NCI-H1930 (cell line): ENCODE measurements at regions not wholly inside any gene's neighbourhood (a gene's known extent, or its start where the extent isn't known, plus 50 kb on each side); places are given as distances from the start of the nearest gene placed in this dataset.

Source experiments
- DNase-seq, 2 experiments: peaks; one replicate each; lab custom pipeline; 2025; lab: John Stamatoyannopoulos, UW

GRCh38 chr5:143761663-143762062 lies 50.3 kb upstream of the HMHB1 start:
- no peak for DNase-seq

DNA sequence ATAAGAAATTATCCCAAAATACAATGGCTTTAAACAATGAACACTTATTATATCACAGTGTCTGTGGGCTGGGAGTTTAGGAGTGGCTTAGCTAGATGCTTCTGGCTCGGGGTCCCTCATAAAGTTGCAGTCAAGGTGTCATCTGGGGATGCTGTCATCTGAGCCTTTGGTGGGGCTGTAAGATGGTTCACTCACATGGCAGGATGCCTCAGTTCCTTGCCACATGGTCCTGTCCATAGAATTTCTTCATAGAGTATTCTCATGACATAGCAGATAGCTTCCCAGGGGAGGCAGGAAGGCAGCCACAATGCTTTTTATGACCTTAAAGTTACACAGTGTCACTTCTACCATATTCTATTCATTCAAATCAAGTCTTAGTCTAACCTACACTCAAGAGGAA lies 51.2 kb upstream of the HMHB1 start:
- DNase-seq, result no peak

DNA sequence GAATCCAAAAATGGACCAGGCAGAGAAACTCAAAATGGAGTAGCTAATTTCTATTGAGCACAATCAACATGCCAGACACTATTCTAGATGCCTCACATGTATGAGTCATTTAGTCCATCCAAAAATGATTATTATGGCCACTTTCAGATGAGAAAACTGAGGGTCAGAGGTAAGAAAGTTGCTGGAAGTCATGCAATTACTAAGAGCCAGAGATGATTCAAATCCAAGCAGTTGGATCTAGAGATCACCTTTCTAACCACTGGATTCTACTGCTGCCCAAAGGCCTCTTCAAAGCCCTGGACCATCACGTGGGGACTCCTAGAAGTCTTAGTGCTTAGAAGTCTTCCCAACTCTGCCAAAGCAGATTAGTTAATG lies 51.8 kb upstream of the HMHB1 start:
- DNase-seq, result no peak

DNA sequence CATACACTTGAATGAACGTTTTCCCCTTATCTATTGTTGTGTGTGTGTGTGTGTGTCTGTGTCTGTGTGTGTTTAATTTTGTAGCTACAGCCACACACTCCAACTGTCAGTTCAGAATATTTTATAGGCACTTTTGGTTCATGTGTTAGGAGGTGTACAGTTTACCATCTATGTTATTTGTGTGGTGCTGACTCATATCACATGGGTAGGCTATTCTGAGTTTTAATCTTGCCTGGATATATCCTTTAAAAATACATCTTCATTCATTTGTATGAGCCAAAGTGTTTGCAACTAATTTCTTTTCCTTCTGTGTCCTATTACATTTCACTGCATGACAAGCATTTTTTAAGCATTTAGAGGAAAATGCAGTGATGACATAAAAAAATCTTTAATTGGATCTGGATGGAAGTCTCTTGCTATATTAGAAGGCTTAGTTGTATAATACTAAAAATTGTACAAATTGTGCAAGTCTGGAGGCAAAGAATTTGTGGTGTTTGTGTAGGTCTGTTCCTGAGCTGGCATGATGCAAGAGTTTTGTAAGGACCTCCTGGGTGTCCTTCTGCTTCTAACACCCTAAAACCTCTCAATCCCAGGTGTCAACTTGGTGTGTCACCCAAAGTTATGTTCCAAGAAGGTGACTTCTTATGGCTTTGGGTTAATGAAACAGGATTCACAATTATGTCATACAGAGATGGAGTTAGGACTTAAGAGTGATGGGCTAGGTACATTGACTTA lies 52.4 kb upstream of the HMHB1 start:
- no peak for DNase-seq

DNA sequence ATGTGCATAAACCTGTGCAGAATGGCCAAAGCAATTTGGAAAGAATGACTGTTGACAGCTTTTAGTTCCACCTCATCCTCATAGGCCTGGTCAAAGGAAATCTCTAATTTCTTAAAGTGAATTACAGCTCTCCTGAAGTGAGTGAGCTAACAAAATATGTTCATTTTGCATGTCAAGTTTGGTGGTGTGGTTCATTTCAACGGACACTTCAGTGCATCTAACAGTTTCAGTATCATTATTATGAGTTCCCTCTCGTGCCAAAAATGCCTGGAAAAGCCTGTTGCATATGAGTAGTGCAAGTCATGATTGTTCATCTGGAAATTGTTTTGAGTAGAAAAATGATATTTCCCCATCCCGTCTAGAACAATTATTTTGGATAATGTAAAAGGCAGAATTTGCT lies 53.2 kb upstream of the HMHB1 start:
- DNase-seq, result no peak

DNA sequence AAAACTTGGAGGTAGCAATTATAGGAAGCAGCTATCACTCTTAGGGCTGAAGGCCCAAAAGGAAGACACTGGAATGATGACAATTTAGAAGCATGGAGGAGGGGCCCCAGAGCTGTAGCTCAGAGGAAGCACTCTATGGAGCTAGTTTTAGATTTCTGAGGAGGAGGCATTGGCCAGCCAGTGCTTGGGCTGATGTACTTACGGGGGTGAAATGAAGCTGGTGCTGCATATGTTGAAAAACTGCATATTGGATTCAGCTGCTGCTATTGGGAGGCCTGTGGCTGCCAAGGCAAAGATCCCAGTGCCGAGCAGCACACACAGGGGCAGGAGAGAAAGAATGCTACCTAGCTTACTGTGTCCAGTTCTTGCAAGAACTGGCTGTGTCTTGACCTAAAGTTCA lies 53.9 kb upstream of the HMHB1 start:
- no peak for DNase-seq

DNA sequence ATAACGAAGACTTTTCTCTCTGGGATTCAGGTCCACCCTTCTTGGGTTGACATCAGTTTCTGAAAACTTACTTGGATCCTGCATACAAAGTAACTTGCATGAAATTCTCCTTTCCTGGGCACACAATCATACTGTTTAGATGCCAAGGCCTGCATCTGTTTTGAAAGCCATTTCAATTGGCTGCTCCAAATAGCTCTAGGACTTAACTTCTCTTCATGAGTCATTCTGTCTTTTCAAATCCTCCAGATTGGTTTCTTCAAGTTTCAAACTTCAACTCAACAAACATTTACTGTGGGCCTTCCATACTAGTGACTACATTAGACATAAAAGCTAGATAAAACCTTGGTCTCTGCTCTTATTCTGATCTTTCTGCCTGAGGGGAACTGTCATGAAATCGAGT lies 54.8 kb upstream of the HMHB1 start:
- no peak for DNase-seq

GRCh38 chr5:143755966-143756365 lies 56.0 kb upstream of the HMHB1 start:
- DNase-seq, result no peak

DNA sequence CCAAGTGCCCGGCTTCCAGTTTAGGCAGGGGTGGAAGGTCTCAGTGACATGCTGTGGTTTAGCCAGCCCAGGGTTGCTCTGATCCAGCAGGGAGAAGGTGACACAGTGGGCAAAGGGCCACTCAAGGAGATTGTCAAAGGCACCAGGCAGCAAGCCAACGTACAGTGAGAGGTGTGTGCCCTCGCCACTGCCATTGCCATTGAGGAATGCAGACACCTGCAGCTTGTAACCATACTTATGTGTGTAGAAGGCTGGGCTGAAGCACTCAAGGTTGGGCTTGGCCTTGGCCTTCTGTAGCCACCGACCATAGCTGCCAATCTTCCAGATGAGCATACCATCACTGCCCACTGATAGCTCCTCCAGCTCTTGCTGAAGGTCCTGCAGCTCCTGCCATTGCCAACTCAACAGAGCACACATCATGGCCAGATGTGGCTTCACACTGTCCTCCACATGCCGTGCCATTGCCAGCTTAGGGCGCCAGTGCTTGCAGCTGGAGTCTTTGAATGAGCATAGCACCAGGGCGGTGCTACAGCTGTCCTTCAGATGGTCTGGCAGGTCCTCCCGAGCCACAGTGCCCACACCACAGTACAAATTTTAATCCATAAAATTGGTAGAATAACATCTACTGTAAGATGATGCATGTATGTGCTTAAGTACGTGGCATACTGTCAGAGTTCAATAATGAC lies 59.7 kb upstream of the HMHB1 start:
- DNase-seq, result no peak

- no peak for DNase-seq
Observed at GRCh38 chr5:143751342-143751741, 60.6 kb upstream of the HMHB1 start.

DNA sequence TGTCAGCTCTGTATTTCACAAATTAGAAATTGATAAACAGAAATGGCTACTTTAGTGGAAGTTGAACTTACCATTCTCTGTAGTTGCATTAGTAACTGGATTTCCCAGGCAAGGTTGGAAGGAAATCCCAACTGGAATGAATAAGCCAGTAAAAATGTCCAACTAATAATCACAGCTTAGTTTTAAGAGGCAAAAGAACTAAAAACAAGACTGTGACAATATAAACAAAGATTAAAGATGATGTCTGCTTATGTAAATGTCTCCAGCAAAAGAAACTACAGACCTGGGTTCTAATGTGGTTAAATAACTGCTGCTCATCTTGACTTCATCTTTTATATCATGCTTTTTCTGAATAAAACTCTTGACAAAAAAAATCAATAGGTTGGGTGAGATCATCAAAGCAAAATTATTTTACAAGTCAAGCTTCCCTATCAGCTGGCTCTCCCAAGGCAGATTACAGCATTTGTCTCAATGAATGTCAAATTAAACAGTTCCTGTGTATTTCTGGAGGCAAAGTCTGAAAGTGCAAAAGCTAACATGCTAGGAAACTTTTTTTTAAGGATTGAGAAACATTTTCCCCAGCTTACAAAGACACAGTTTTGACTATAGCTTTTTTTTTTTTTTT lies 62.3 kb upstream of the HMHB1 start:
- DNase-seq, result no peak

DNA sequence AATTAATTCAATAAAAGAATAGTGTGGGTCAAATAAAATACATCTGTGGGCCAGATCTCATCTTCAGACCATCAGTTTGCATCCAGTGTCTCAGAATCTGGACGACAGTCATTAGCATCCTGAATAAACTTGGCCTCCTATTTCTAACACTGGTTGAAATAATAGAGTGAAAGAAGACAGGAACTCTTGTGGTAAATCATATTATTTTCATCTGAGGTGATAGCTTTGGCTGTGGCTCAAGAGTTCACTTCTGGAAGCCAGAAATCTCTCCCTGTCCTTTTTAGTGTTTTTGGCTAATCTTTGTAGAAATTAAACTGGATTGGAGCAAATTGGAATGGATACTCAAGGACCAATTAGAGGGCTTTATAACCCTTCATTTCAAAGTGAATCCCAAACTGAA lies 63.4 kb upstream of the HMHB1 start:
- DNase-seq, result no peak

DNA sequence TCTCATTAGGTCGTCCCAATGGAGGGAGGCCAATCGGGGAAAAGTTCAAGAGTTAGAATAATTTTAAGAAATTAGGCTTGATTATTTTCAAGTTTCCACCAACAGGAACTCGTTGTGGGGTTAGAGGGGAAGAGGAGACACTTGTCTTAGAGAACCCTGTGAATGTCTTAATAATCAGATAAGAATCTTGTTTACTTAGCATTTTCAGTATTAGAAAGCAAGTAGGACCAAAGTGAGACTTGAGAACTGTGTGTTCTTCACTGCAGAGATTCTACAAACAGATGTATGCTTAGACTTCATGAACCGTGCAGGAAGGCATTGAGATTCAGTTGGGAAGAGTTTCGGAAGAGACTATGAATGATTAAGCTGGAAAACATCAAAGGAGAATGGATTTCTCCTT lies 69.0 kb upstream of the HMHB1 start:
- DNase-seq, result no peak

DNA sequence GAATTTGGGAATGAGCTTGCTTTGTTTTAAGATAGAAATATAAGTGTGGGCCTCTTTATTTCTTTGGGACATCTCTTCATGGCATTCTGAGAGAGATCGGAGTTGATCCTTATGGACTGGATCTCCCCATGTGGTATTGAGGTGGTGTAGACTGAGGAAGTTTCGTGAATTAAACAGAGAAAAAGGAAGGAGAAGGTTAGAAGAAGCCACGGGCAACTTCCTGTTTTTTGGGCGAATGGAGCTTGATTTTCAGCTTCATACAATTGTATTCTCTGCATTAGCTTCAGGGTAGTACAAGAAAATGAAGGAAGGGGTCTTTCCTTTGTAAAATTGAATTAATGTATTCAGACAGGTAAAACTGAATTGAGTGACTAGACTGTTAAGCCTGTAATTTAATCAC lies 70.5 kb upstream of the HMHB1 start:
- DNase-seq, result no peak

GRCh38 chr5:143740956-143741355 lies 71.0 kb upstream of the HMHB1 start:
- no peak for DNase-seq

DNA sequence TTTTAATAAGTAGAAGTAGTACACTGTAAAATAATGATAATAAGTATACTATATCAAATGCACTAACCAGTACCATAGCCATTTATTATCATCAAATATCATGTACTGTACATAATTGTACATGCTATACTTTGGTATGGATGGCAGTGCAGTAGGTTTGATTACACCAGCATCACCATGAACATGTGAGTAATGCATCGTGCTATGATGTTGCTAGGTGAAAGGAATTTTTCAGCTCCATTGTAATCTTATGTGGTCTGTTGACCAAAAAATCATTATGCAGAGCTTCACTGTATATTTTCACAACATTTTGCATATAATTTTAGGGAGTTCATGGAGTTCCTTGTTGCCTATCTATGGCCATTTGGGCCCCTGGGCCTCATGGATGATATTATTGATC lies 72.2 kb upstream of the HMHB1 start:
- DNase-seq, result no peak

DNA sequence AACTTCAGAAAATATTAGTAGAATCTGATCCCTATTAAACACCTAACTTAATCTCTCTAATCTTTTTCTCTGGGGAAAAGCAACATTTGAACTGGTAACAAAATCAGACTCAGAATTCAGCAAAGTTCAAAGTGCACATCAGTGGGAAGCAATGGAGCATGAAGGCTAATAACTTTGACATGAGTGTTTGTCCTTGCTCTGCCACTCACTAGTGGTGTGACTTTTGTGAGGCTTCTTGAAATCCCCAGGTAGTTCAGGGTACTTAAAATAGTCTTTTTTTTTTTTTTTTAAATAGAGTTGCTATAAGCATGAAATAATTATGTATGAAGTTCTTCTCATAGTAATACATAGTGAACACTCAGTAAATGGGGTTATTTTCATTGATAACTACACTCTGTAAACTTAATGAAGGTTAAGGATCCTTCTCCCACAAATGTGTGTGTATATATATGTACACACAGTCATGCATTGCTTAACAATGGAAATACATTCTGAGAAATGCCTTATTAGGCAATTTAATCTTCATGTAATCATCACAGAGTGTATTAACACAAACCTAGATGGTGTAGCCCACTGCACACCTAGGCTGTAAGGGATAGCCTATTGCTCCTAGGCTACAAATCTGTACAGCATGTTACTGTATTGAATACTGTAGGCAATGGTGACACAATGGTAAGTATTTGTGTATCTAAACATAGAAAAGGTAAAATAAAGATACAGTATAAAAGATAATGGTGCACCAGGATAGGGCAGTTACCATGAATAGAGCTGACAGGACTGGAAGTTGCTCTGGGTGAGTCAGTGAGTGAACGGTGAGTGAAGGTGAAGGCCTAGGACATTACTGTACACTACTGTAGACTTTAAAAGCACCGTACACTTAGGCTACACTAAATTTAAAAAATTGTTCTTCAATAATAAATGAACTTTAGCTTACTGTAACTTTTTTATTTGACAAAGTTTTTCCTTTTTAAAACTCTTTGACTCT lies 73.3 kb upstream of the HMHB1 start:
- DNase-seq, result no peak

DNA sequence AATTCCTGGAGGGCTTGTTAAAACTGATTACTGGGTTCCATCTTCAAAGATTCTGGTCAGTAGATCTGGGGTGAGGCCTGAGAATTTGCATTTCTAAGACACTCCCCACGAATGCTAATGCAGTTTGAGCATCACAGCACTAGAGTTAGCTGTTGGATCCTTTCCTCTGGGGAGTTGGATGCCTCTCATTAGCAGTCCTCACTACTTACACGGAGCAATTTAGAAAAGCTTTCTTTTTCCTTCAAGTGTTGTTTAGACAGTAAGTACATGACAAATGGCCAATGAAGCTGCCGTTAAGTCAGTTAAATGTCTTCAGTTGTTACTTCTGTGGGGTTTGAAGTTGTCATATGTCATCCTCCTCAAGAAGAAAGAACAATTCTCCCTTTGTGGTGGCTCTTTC lies 74.9 kb upstream of the HMHB1 start:
- DNase-seq, result no peak

DNA sequence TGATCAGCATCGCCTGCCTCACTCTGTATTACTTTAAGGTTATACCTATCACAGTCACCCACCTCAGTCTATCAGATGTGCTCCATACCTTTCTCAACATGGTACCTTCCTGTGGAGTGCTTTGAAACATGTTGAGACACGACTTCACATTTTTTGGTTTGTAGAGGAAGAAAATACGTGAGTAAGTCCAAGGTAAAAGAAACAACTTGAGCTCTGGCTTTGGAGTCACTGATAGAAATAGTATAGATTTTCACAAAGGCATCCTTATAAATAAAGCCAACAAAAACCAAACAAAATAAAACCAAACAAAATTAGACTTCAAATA lies 77.5 kb upstream of the HMHB1 start:
- DNase-seq, result no peak

- no peak for DNase-seq
Observed at GRCh38 chr5:143733665-143734455, 78.1 kb upstream of the HMHB1 start.

- no peak for DNase-seq
Observed at GRCh38 chr5:143732402-143732801, 79.6 kb upstream of the HMHB1 start.
